Keratinocyte (primary cell): ENCODE measurements at regions not wholly inside any gene's neighbourhood (a gene's known extent, or its start where the extent isn't known, plus 50 kb on each side); places are given as distances from the start of the nearest gene placed in this dataset.

Experiments used
- EZH2 ChIP-seq: IDR thresholded peaks from one replicate; pipeline ENCODE4 v1.6.1; 2012; ENCODE audit warnings: inconsistent platforms, mild to moderate bottlenecking, low read length, moderate library complexity
- TF ChIP-seq, protein P1 (sequence below), 3 experiments: IDR thresholded peaks in 1 of 3; conservative IDR thresholded peaks in 1 of 3; optimal IDR thresholded peaks in 1 of 3; 2 replicates in 2 of 3; 3 replicates in 1 of 3; pipeline versions ENCODE3 to v1.5.1; 2011; ENCODE audit warnings: low read length in 3 of 3, mild to moderate bottlenecking in 3 of 3, moderate library complexity in 2 of 3, control low read depth in 1 of 3, inconsistent platforms in 1 of 3; ENCODE audit not compliant: insufficient read depth in 2 of 3; ENCODE audit errors: extremely low read depth in 1 of 3

GRCh38 chr21:17911628-17912027 is 92.5 kb upstream of the C21orf91 start:
- TF ChIP-seq, protein P1, sequence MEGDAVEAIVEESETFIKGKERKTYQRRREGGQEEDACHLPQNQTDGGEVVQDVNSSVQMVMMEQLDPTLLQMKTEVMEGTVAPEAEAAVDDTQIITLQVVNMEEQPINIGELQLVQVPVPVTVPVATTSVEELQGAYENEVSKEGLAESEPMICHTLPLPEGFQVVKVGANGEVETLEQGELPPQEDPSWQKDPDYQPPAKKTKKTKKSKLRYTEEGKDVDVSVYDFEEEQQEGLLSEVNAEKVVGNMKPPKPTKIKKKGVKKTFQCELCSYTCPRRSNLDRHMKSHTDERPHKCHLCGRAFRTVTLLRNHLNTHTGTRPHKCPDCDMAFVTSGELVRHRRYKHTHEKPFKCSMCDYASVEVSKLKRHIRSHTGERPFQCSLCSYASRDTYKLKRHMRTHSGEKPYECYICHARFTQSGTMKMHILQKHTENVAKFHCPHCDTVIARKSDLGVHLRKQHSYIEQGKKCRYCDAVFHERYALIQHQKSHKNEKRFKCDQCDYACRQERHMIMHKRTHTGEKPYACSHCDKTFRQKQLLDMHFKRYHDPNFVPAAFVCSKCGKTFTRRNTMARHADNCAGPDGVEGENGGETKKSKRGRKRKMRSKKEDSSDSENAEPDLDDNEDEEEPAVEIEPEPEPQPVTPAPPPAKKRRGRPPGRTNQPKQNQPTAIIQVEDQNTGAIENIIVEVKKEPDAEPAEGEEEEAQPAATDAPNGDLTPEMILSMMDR (optimal IDR thresholded peaks at IDR 0.05 in 1 of 3, IDR thresholded peaks at IDR 0.05 in 1 of 3, conservative IDR thresholded peaks at IDR 0.05 in 1 of 3; ENCODE audit: extremely low read depth in 1 of 3, insufficient read depth in 2 of 3, low read length in 3 of 3): no peak
- no peak for TF ChIP-seq EZH2
